ENCODE measurements at regions not wholly inside any gene's neighbourhood (a gene's known extent, or its start where the extent isn't known, plus 50 kb on each side); places are given as distances from the start of the nearest gene placed in this dataset.

DNA sequence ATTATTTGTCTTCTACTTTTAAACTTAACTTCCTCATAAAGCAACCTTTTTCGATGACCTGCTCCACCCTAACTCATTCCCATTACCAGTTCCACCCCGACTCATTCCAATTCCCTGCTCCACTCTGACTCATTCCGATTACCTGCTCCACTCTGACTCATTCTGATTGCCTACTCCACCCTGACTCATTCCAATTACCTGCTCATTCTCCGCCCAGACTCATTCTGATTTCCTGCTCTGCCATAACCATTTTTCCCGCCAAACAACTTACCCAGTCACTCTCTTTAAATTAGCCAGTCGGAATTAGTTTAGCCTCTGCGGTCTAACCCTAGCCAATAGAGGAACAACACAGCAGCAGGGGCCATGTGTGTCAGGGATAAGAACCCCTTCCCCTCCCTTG lies 249.1 kb downstream of the DPY19L2 start:
- intact Hi-C loops (cut with DNase I) = no loop called here
- DNase-seq = peak in 31 of 42 donors; percentile 3 to 81 (median 34)

DNA sequence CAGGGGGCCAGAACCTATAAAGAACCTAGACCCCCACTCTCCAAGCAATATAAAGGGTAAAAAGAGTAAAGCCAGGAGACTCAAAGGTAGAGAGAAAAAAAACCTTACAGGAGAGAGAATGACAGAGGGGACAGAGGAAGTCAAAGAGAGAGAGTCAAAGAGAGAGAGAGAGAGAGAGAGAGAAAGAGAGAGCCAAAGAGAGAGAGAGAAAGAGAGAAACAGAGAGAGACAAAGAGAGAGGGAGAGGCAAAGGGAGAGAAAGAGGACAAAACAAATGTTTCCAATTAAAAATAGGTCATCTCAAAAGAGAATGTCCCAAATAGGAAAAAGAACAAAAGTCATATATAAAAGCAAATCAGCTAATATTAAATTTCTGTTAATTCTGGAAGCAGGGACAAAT lies 251.5 kb downstream of the DPY19L2 start:
- no peak for DNase-seq
- intact Hi-C loops (cut with DNase I) = no loop called here

GRCh38 chr12:63415357-63415756 lies 252.9 kb downstream of the DPY19L2 start:
- intact Hi-C loops (cut with DNase I) = no loop called here
- no peak for DNase-seq

DNA sequence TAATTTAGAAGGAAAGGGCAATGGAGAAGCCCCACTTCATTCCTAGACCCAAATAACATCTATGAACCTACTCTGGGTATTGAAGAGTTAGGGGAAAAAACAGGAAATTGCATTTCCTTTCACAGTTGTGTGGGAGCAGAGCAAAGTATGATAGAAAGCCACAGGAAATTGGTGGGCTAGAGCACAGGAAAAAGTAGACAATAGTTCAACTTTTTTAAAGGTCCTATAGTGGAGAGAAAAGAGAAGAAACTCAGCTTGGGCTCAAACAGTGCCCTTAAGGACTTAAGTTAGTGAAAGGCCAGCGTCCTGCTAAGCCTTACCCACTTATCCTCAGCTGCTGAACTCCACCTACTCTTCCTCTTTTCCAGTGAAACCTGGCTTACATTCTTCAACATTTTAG lies 258.1 kb downstream of the DPY19L2 start:
- intact Hi-C loops (cut with DNase I) = no loop called here
- DNase-seq = no peak

DNA sequence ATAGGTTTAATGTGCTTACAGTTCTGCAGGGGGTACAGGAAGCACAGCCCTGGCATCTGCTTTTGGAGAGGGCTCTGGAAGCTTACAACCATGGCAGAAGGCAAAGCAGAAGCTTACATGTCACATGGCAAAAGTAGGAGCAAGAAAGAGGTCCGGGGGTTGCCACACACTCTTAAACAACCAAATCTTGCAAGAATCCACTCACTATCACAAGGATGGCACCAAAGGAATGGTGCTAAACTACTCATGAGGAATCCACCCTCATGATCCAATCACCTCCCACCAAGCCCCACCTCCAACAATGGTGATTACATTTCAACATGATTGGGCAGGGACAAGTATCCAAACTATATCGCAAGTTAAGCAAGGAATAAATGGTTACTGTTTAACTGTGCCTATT lies 255.8 kb upstream of the AVPR1A start:
- intact Hi-C loops (cut with DNase I) = no loop called here
- no peak for DNase-seq

DNA sequence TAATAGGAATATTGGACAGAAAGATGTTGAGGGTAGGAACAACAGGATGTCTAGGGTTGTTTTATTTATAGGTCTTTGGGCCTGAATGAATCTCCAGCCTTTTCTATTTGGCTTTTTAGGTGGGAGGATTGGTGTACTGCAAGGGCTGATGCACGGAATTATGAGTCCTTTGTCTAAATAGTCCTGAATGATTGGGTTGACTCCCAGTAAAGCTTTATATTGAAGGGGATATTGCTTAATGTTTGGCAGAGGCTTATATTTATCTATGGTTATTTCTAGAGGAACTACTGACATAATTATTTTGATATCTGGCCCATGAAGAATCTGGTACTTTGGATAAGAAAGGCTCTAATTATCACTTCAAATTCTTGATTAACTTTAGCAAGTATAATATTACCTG lies 253.6 kb upstream of the AVPR1A start:
- intact Hi-C loops (cut with DNase I) = no loop called here
- no peak for DNase-seq

- no peak for DNase-seq
- intact Hi-C loops (cut with DNase I) = no loop called here
Observed at GRCh38 chr12:63403256-63403655, 252.3 kb upstream of the AVPR1A start.

DNA sequence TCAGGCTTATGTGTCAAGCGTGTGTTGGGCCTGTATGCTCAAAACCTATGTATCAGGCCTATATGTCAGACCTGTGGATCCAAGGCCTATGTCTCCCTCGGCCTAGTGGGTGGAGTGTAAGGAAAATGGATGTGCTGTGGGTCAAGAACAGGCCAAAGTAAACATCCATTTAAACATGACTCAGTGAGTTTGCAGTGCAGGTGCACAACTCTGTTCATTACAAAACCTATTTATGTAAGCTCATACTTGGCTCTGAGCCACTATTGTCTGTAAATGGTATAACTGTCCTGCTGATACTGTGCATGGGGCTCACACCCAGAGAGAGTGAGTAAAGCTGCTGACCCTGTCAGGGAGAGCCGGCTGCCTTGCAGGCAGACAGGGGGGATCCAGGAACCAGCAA lies 249.7 kb upstream of the AVPR1A start:
- intact Hi-C loops (cut with DNase I) = no loop called here
- no peak for DNase-seq

DNA sequence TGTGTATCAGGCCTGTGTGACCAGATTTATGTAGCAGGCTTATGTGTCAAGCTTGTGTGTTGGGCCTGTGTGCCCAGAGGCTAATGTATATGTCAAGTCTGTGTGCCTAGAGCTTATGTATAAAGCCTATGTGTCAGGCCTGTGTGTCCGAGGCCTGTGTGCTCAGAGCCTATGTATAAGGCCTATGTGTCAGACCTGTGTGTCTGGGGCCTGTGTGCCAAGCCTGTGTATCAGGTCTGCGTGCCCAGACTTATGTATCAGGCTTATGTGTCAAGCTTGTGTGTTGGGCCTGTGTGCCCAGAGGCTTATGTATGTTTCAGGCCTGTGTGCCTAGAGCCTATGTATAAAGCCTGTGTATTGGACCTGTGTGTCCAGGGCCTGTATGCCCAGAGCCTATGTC lies 249.3 kb upstream of the AVPR1A start:
- no peak for DNase-seq
- intact Hi-C loops (cut with DNase I) = no loop called here

- intact Hi-C loops (cut with DNase I) = no loop called here
- no peak for DNase-seq
Observed at GRCh38 chr12:63397807-63398206, 246.8 kb upstream of the AVPR1A start.

DNA sequence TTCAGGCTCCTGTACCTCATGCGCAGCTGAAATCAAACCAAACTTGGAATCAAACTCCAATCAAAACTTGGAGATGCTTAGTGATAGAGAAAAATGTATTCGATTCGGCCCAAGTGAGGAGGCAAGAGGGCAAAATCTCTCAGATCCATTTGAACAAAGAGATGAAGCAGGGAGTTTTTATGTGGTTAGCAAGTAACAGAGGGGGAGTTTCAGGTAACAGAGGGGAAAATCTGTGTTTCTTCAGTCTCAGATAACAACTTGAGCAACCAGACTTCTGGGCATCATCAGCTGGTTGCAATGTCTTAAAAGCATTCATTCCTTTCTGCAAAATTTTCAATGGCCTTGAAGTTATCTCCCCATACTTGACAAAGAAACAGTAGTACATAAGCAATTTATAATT lies 245.1 kb upstream of the AVPR1A start:
- no peak for DNase-seq
- intact Hi-C loops (cut with DNase I) = no loop called here

DNA sequence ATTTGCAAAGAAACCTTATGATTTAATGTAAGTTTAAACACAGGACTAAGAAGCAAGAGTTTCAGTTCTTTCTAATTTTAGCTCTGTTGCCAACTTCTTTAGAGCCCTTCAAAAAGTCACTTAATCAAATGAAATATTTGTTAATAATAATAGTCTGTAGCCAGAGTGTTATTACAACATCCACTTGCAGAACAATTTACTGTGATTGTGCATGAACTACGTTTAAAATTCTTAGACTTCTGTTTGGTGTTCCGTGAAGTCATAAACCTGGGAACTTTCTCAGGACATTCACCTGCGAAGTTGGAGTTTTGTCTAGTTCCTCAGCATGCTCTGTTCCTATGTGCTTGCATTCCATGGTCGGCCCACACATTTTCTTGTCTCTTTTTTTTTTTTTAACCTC lies 244.0 kb upstream of the AVPR1A start:
- DNase-seq = no peak
- intact Hi-C loops (cut with DNase I) = no loop called here

- intact Hi-C loops (cut with DNase I) = no loop called here
- no peak for DNase-seq
Observed at GRCh38 chr12:63394349-63394748, 243.3 kb upstream of the AVPR1A start.

DNA sequence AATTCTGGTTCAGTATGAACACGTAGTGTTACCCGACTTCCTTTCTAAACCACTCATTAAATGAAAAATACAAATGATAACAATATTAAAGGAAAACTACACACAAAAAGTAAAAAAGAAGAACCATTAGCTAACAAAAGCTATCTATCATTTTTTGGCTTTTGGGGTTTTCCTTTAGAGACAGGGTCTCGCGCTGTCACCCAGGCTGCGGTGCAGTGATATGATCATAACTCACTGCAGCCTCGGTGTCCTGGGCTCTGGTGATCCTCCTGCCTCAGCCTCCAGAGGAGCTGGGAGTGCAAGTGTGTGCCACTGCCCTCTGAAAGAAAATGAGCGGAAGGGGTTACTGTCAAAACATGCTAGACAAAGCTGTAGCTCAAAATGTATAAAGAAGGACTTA lies 238.2 kb upstream of the AVPR1A start:
- DNase-seq = no peak
- intact Hi-C loops (cut with DNase I) = no loop called here

DNA sequence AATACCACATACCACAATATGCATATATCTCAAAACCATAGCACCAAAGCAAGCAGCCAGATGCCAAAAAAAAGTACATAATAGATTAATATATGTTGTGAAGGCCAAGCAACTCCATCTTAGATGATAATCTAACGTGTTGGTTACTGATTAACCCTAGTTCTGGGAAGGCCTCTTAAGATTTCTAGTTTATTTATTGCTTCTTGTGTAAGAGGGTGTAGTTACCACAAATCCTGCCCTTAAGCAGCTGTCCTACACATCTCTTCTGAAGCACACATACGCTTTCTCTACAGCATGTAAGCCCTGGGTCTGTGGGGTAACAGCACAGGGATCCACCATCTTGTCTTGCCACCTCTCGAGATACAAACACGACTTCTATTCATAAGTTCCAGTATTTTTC lies 236.8 kb upstream of the AVPR1A start:
- intact Hi-C loops (cut with DNase I) = no loop called here

GRCh38 chr12:63382930-63383329 lies 231.9 kb upstream of the AVPR1A start:
- intact Hi-C loops (cut with DNase I) = no loop called here
- DNase-seq = no peak

More for the DNA sequence above, 236.8 kb upstream of the AVPR1A start:
- no peak for DNase-seq

GRCh38 chr12:63362791-63363190 lies 211.8 kb upstream of the AVPR1A start:
- DNase-seq = no peak
- intact Hi-C loops (cut with DNase I) = no loop called here

- no peak for DNase-seq
- intact Hi-C loops (cut with DNase I) = no loop called here
Observed at GRCh38 chr12:63362166-63362565, 211.2 kb upstream of the AVPR1A start.

- no peak for DNase-seq
- intact Hi-C loops (cut with DNase I) = no loop called here
Observed at GRCh38 chr12:63354969-63355368, 204.0 kb upstream of the AVPR1A start.

DNA sequence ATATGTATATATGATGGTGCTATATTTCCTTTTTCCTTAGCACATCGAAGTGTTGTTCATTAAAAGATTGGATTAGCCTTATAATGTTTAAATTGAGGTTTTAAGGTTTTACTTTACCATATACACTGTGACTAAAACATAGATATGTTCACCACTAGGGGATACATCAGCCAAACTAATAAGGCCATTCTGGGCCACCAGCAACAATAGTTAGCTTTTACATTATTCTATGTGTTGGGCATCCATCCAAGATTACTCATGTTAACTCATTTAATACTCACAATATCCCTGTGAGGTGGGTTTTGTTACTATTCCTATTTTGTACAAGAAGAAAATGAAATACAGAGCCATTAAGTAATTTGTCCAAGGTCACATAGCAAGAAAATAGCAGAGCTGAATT lies 202.6 kb upstream of the AVPR1A start:
- intact Hi-C loops (cut with DNase I) = no loop called here
- no peak for DNase-seq

GRCh38 chr12:63351370-63351769 lies 200.4 kb upstream of the AVPR1A start:
- peak in 3 of 42 donors; percentile 9 to 18 (median 12) for DNase-seq
- intact Hi-C loops (cut with DNase I) = no loop called here

GRCh38 chr12:63348556-63348955 lies 197.6 kb upstream of the AVPR1A start:
- intact Hi-C loops (cut with DNase I) = no loop called here
- no peak for DNase-seq
